ENCODE measurements at regions not wholly inside any gene's neighbourhood (a gene's known extent, or its start where the extent isn't known, plus 50 kb on each side); places are given as distances from the start of the nearest gene placed in this dataset.

DNA sequence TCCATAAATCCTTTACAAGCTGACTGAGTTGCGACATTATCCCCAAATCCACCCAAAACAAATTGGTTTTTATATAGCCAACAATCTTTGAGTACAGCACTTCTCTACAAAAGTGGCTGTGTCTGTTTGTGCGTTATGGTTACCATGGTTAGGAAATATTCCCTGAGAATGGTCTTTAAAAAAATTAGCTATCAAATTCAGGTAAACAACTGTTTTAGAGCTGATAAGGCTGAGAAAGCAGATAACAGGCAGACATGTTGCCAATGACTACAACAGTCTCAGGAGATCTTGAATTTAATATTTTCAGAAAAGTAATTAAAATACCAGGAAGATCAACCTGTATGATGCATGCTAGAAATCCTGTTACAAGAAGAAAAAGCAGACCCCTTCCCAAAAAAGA lies 248.0 kb downstream of the RASSF9 start:
- H3K27ac Mint-ChIP-seq = no peak overlapping the region
- H3K9me3 Mint-ChIP-seq (ENCODE audit: low read depth) = peaks cover 3% of the 10 kb centered on the region
- H3K4me1 Mint-ChIP-seq = no peaks in the 10 kb centered on the region
- no peak for DNase-seq
- CTCF ChIA-PET = no interaction called here
- H3K4me3 Mint-ChIP-seq = no peak overlapping the region
- ATAC-seq = no peak
- POLR2A ChIA-PET = no interaction called here
- intact Hi-C loops (cut with DNase I, micrococcal nuclease) = no loop called here
- no peaks in the 10 kb centered on the region for H3K36me3 Mint-ChIP-seq (ENCODE audit: low read depth)
- no peaks in the 10 kb centered on the region for H3K27me3 Mint-ChIP-seq

DNA sequence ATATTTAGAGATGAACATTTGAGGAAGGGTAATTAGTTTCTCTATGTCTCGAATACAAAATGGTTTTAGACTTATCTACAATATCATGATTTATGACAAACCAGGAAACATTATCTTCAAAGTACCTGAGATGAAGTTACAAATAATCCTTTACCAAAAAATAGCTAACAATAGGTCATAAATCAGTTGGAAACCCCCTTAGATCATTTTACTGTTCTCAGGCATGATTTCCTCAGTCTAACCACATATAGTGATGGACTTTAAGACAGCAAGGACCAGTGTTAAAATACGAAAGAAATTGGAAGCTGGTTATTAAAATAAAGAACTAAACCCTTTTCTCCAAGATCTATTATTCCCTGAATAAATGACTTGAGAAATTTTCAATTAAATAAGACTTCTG lies 235.4 kb downstream of the RASSF9 start:
- CTCF ChIA-PET = no interaction called here
- Mint-ChIP-seq H3K36me3 (ENCODE audit: low read depth) (no peaks in the 10 kb centered on the region), H3K27me3 (no peaks in the 10 kb centered on the region), H3K9me3 (ENCODE audit: low read depth) (peaks cover 7% of the 10 kb centered on the region), H3K27ac (no peak overlapping the region), H3K4me1 (no peaks in the 10 kb centered on the region), H3K4me3 (no peak overlapping the region)
- DNase-seq (no peak), ATAC-seq (no peak)
- POLR2A ChIA-PET = no interaction called here
- intact Hi-C loops (cut with DNase I, micrococcal nuclease) = no loop called here

DNA sequence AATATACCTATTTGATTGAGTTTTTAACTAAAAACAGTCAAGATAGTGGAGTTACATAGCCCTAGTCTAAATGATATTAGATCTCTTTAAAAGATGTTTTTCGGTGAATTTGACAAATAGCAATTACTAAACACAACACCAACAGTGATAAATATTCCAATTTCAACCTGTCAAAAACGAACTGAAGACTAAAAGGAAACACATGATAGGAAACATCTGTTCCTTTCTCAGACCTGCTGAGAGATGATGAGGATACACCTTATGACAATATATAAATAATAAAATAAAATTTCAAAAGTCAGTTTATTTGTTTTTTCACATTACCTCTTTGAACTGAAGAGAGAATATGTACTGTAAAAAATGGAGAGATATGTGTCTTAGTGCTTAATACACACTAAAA lies 232.7 kb downstream of the RASSF9 start:
- H3K4me3 Mint-ChIP-seq = no peak overlapping the region
- ChIA-PET CTCF (no interaction called here), POLR2A (no interaction called here)
- DNase-seq (no peak), ATAC-seq (no peak)
- no peak overlapping the region for H3K27ac Mint-ChIP-seq
- peaks cover 3% of the 10 kb centered on the region for H3K9me3 Mint-ChIP-seq (ENCODE audit: low read depth)
- H3K36me3 Mint-ChIP-seq (ENCODE audit: low read depth) = no peaks in the 10 kb centered on the region
- H3K27me3 Mint-ChIP-seq = no peaks in the 10 kb centered on the region
- intact Hi-C loops (cut with DNase I, micrococcal nuclease) = no loop called here
- H3K4me1 Mint-ChIP-seq = no peaks in the 10 kb centered on the region

DNA sequence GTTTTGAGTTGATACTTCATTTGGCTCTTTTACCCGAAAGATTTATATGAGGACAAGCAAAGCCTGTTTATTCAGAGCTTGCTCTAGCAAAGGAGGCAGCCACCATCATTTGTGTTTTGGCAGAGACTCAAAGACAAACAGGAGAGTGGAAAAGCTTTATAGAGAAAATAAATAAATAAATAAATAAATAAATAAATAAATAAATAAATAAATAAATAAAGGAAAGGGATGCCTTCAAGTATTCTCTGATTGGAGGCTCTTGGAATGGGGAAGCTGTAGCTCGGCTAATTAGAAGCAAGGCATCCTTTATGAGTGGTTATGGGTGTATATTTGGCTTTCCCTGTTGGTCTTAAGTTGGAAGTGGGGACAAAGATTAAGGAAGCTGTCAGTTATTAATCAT lies 229.8 kb downstream of the RASSF9 start:
- Mint-ChIP-seq H3K4me3 (no peak overlapping the region), H3K27ac (no peak overlapping the region), H3K36me3 (ENCODE audit: low read depth) (no peaks in the 10 kb centered on the region), H3K9me3 (ENCODE audit: low read depth) (peaks cover 2% of the 10 kb centered on the region), H3K27me3 (no peaks in the 10 kb centered on the region), H3K4me1 (no peaks in the 10 kb centered on the region)
- ATAC-seq (no peak), DNase-seq (no peak)
- ChIA-PET POLR2A (interaction anchor here (0.7 kb wide), 1 partner anchor 1171 kb away, joined by 3 read pairs; no protein-coding TSS in a partner anchor), CTCF (no interaction called here)
- intact Hi-C loops (cut with DNase I, micrococcal nuclease) = no loop called here

DNA sequence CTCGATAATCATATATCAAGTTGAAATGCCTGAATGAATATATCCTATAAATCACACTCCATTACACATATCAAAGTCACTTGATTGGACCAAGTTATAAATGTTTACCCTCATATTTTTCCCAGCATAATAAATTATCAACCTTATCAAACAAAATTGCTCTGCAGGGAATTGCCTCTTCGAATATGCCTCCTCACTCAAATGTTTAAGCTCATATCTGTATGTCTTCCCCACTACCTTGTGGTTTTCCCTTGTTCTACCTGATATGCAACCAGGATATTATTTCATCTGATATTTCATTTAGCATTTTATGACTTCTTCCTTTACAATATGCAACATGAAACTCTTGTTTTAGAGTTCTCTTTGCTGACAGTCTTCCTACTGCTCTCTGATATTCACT lies 226.4 kb downstream of the RASSF9 start:
- ATAC-seq (no peak), DNase-seq (no peak)
- no peaks in the 10 kb centered on the region for H3K36me3 Mint-ChIP-seq (ENCODE audit: low read depth)
- ChIA-PET POLR2A (no interaction called here), CTCF (interaction anchor here (0.6 kb wide), 1 partner anchor 29 kb away, joined by 3 read pairs; no protein-coding TSS in a partner anchor)
- H3K4me3 Mint-ChIP-seq = no peak overlapping the region
- H3K4me1 Mint-ChIP-seq = no peaks in the 10 kb centered on the region
- peaks cover 2% of the 10 kb centered on the region for H3K9me3 Mint-ChIP-seq (ENCODE audit: low read depth)
- intact Hi-C loops (cut with DNase I, micrococcal nuclease) = no loop called here
- H3K27me3 Mint-ChIP-seq = no peaks in the 10 kb centered on the region
- H3K27ac Mint-ChIP-seq = no peak overlapping the region

DNA sequence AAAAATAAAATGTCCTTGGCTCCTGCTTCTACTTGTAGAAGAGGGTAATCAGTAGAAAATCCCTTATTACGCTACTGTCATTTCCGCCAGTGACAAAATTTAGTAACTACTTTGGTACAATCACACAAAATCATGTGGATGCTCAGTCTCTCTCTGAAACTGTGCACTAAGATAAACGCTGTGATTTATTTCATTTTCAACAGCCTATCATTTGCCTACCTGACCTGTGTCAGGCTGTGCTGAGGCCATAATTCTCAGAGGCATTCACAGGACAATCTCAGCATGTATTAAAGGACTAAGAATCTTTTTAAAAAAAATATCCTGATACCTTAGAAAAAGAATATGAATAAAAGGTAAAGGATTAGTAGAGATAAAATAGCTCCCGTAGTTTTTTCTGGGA lies 226.0 kb downstream of the RASSF9 start:
- intact Hi-C loops (cut with DNase I, micrococcal nuclease) = no loop called here
- DNase-seq (no peak), ATAC-seq (no peak)
- Mint-ChIP-seq H3K4me3 (no peak overlapping the region), H3K27me3 (no peaks in the 10 kb centered on the region), H3K36me3 (ENCODE audit: low read depth) (no peaks in the 10 kb centered on the region), H3K9me3 (ENCODE audit: low read depth) (peaks cover 2% of the 10 kb centered on the region), H3K4me1 (no peaks in the 10 kb centered on the region), H3K27ac (no peak overlapping the region)
- POLR2A ChIA-PET = no interaction called here
- CTCF ChIA-PET = no interaction called here

DNA sequence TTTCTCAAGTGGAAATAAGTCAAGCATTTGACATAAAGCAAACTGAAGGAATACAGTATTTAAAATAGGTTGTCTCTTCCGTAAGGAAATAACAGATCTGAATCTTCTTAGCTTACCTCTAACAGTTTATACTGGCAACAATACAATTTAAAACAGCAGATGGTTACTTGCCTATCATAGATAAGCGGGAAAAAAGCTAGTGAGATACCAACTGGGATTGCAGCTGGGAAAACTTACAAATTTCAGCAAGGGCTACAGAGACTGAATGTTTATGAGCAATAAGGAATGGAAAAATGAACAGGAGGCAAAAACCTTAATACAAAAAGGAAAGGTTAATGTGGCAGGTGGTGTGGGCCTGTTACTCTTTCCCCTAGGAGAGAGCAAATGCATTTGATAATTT lies 220.0 kb downstream of the RASSF9 start:
- ChIA-PET POLR2A (no interaction called here), CTCF (no interaction called here)
- no peaks in the 10 kb centered on the region for H3K4me1 Mint-ChIP-seq
- no peaks in the 10 kb centered on the region for H3K36me3 Mint-ChIP-seq (ENCODE audit: low read depth)
- no peaks in the 10 kb centered on the region for H3K9me3 Mint-ChIP-seq (ENCODE audit: low read depth)
- no peak for ATAC-seq
- no peak overlapping the region for H3K27ac Mint-ChIP-seq
- H3K4me3 Mint-ChIP-seq = no peak overlapping the region
- no peak for DNase-seq
- intact Hi-C loops (cut with DNase I, micrococcal nuclease) = no loop called here
- H3K27me3 Mint-ChIP-seq = no peaks in the 10 kb centered on the region

DNA sequence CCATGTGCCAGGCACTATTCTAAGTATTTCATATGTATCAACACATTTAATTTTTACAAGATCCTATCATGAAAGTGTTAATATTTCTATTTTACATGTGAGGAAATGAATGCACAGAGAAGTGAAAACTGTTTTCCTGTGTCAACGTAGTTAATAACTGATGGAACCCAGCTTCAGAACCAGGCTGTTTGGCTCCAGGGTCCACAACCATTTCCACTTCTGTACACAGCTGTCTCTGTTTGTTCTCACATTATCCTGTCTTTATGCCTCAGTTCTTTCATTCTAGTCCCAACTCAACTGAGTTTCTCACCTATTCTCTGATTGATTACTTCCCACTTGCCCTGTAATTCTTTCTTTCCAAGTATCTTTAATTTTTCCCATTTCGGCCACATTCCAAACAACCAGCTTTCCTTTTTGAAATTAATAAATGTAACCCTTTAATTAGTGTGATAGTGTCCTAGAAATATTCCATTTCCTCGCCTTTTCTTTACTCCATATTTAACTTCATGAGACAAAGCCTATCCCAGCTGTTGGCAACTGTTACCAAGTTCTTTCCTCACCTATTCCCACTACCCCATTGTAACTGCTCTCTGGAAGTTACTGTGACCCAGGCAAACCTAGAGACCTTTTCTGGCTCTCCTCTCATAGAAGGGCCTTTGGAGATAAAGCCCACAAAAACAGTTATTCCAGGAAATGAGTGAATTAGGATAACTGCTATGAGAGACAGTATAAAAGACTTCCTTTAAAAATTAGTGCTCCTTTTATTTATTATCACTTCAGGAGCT lies 218.7 kb downstream of the RASSF9 start:
- ATAC-seq (no peak), DNase-seq (no peak)
- H3K36me3 Mint-ChIP-seq (ENCODE audit: low read depth) = no peaks in the 10 kb centered on the region
- ChIA-PET CTCF (no interaction called here), POLR2A (no interaction called here)
- H3K4me3 Mint-ChIP-seq = no peak overlapping the region
- H3K4me1 Mint-ChIP-seq = no peaks in the 10 kb centered on the region
- intact Hi-C loops (cut with DNase I, micrococcal nuclease) = no loop called here
- no peaks in the 10 kb centered on the region for H3K27me3 Mint-ChIP-seq
- H3K27ac Mint-ChIP-seq = no peak overlapping the region
- no peaks in the 10 kb centered on the region for H3K9me3 Mint-ChIP-seq (ENCODE audit: low read depth)

DNA sequence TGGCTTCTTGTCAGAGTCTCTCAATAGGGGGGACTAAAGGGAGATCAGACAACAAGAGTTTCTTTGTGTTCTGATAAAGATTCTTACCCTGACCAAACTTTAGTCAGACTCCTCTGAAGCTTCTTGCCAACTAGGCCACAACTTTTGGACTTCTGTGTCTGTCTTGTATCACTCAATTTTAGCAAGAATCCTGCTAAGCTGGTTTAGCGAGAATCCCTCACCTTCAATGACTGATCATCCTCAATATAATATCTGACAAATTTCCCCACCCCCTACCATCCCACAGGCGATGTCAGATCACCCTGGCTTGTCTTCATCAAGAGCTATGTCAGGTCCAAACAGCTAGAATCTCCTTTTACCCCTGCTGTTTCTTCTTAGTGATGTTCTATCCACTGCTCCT lies 215.2 kb downstream of the RASSF9 start:
- CTCF ChIA-PET = interaction anchor here (0.6 kb wide), 1 partner anchor 9 kb away, joined by 3 read pairs; no protein-coding TSS in a partner anchor
- Mint-ChIP-seq H3K36me3 (ENCODE audit: low read depth) (no peaks in the 10 kb centered on the region), H3K27me3 (no peaks in the 10 kb centered on the region), H3K4me3 (no peak overlapping the region), H3K27ac (no peak overlapping the region), H3K9me3 (ENCODE audit: low read depth) (no peaks in the 10 kb centered on the region), H3K4me1 (no peaks in the 10 kb centered on the region)
- POLR2A ChIA-PET = no interaction called here
- intact Hi-C loops (cut with DNase I, micrococcal nuclease) = no loop called here
- ATAC-seq = no peak
- DNase-seq = no peak

DNA sequence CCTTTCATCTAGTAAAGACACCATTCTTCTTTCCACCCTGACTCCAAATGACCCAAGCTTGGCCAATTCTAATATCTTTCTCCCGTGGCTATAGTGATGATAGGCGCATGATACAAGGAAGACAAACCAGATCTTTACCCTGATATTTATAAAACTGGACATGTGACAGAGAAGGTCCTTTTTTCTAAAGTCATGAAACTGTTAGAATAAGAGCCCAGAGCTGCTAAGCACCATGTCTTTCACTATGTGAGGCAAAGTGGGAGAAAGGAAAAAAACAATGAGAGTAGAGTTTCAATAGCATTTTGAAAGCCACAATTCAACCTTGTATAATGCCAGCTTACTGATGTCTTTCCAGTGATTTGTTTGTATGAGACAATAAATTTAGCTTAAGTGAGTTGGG lies 212.4 kb downstream of the RASSF9 start:
- no peaks in the 10 kb centered on the region for H3K36me3 Mint-ChIP-seq (ENCODE audit: low read depth)
- intact Hi-C loops (cut with DNase I, micrococcal nuclease) = no loop called here

DNA sequence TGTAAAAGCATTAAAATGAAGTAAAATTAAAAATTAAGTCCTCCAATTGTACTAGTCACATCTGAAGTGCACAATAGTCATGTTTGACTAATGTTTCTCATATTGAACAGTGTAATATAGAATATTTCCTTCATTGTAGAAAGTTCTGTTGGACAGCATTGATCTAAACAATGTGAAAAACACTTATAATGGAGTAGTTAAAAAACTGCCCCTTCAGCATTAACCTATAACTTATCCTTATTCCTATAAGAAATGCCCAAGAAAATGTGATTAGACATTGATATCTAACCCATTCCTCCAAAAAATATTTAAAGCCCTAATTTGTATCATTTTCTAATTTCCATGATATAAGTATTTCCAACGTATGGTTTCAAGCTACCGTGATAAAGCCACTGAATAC lies 210.7 kb downstream of the RASSF9 start:
- H3K27ac Mint-ChIP-seq = no peak overlapping the region
- CTCF ChIA-PET = no interaction called here

More for the DNA sequence above, 212.4 kb downstream of the RASSF9 start:
- no peaks in the 10 kb centered on the region for H3K27me3 Mint-ChIP-seq
- ATAC-seq (no peak), DNase-seq (no peak)
- peaks cover 2% of the 10 kb centered on the region for H3K9me3 Mint-ChIP-seq (ENCODE audit: low read depth)
- H3K27ac Mint-ChIP-seq = no peak overlapping the region
- CTCF ChIA-PET = no interaction called here
- H3K4me3 Mint-ChIP-seq = no peak overlapping the region
- POLR2A ChIA-PET = no interaction called here
- H3K4me1 Mint-ChIP-seq = no peaks in the 10 kb centered on the region

DNA sequence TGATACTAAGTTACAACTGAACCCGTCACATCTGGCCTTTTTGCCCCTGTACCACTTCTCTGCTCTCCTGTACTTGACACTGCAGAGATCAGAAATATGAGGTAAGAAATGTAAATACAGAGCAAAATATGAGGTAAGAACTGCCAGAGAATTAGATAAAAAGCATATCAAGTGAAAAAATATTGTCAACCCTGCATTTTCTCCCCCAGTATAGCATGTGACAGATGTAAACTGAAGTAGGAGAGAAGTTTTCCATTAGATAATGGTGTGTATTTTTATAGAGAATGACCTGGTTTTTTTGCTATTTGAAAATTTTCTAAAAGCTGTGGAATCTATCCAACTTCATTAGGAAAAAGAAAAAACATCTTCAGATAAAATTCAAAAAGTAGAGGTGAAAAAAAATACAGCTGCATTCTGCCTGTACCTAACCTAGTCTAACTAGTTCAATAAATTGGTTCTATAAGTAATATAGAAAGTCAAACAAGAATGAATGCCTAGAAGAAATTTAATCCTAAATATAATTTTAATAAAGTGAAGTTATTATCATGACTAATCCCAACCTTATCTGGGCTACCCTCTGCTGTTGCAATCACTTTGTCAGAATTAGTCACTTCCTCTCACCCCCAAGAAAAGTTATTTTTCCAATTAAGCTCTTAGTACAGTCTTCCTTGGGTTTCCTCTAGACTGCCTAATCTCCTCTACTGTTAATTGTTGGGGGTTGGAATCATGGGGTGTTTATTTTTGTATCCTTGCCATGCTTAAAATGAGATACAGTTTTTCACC lies 210.0 kb downstream of the RASSF9 start:
- Mint-ChIP-seq H3K27ac (no peak overlapping the region), H3K27me3 (no peaks in the 10 kb centered on the region), H3K36me3 (ENCODE audit: low read depth) (no peaks in the 10 kb centered on the region), H3K9me3 (ENCODE audit: low read depth) (peaks cover 2% of the 10 kb centered on the region), H3K4me3 (no peak overlapping the region), H3K4me1 (no peaks in the 10 kb centered on the region)
- intact Hi-C loops (cut with DNase I, micrococcal nuclease) = no loop called here
- no peak for ATAC-seq
- ChIA-PET CTCF (no interaction called here), POLR2A (no interaction called here)
- no peak for DNase-seq

More for the DNA sequence above, 210.7 kb downstream of the RASSF9 start:
- intact Hi-C loops (cut with DNase I, micrococcal nuclease) = no loop called here
- POLR2A ChIA-PET = no interaction called here
- no peak for ATAC-seq
- no peaks in the 10 kb centered on the region for H3K4me1 Mint-ChIP-seq
- no peaks in the 10 kb centered on the region for H3K27me3 Mint-ChIP-seq
- no peak overlapping the region for H3K4me3 Mint-ChIP-seq
- no peaks in the 10 kb centered on the region for H3K36me3 Mint-ChIP-seq (ENCODE audit: low read depth)
- DNase-seq = no peak
- H3K9me3 Mint-ChIP-seq (ENCODE audit: low read depth) = peaks cover 2% of the 10 kb centered on the region

Measured in activated CD4-positive, alpha-beta T cell treated with anti-CD3 and anti-CD28 coated beads for 36 hours (primary cell).